Natural killer cell (primary cell): ENCODE measurements at regions not wholly inside any gene's neighbourhood (a gene's known extent, or its start where the extent isn't known, plus 50 kb on each side); places are given as distances from the start of the nearest gene placed in this dataset.

ENCODE experiments used
- ATAC-seq, 3 donors: fragments of 150-1000 bp in 2 of 3; fragments of 200-7000 bp in 1 of 3; cut with Tn5 transposase; 1 replicate in 1 of 3; 2 replicates in 2 of 3; pipeline ENCODE4 v1.10.0; 2021; ENCODE audit warnings: mild to moderate bottlenecking in 2 of 3, moderate library complexity in 2 of 3
- DNase-seq, 2 donors: peaks; one replicate each; pipeline versions ENCODE4 v3.0.0 to v3.0.0-alpha.2; 2013 to 2021; ENCODE audit warnings: mixed read lengths in 1 of 2
- H3K27ac ChIP-seq: one replicate; pipeline ENCODE4 v1.5.1; 2013; ENCODE audit warnings: mild to moderate bottlenecking, low read length
- H3K27me3 ChIP-seq: one replicate; pipeline ENCODE4 v1.6.1; 2013; ENCODE audit warnings: low read length; ENCODE audit not compliant: control insufficient read depth, insufficient read depth
- H3K36me3 ChIP-seq: one replicate; pipeline ENCODE4 v1.6.1; 2013; ENCODE audit warnings: low read length; ENCODE audit not compliant: control insufficient read depth, insufficient read depth
- H3K4me1 ChIP-seq: one replicate; pipeline ENCODE4 v1.6.1; 2013; ENCODE audit warnings: low read length; ENCODE audit not compliant: control insufficient read depth, insufficient read depth
- H3K4me3 ChIP-seq: one replicate; pipeline ENCODE4 v1.5.1; 2013; ENCODE audit warnings: low read length
- H3K9me3 ChIP-seq: one replicate; pipeline ENCODE4 v1.6.1; 2013; ENCODE audit warnings: low read length; ENCODE audit not compliant: control insufficient read depth, insufficient read depth
- H3K27ac Mint-ChIP-seq, 2 donors: one replicate each; pipeline ENCODE4 v1.8.0; 2022; ENCODE audit warnings: mild to moderate bottlenecking in 2 of 2, mixed read lengths in 2 of 2, moderate library complexity in 1 of 2
- H3K27me3 Mint-ChIP-seq, 2 donors: one replicate each; pipeline ENCODE4 v1.8.0; 2022; ENCODE audit warnings: low read depth in 2 of 2, mixed read lengths in 2 of 2
- H3K36me3 Mint-ChIP-seq: one replicate; pipeline ENCODE4 v1.8.0; 2022; ENCODE audit warnings: mixed read lengths
- H3K4me1 Mint-ChIP-seq, 2 donors: one replicate each; pipeline ENCODE4 v1.8.0; 2022; ENCODE audit warnings: mixed read lengths in 2 of 2
- H3K4me3 Mint-ChIP-seq: one replicate; pipeline ENCODE4 v1.8.0; 2022; ENCODE audit warnings: mild to moderate bottlenecking, moderate library complexity, mixed read lengths
- H3K9me3 Mint-ChIP-seq, 2 donors: one replicate each; pipeline ENCODE4 v1.8.0; 2022; ENCODE audit warnings: mixed read lengths in 2 of 2
- WGBS: methylation state at CpG from one replicate; pipeline ENCODE4 v1.1.7; 2013; ENCODE audit warnings: missing lambda C conversion rate; ENCODE audit not compliant: insufficient coverage; 5-methylcytosine and 5-hydroxymethylcytosine counted together
- intact Hi-C: fragments of 100-400 bp; cut with micrococcal nuclease; formaldehyde crosslinking; loops from one replicate; pipeline ENCODE4 v1.14.2; 2022
- TF ChIP-seq, protein P1 (sequence below): fragments of 200-600 bp; IDR thresholded peaks from one replicate; pipeline ENCODE4 v1.8.0; 2022; ENCODE audit warnings: antibody characterized with exemption

DNA sequence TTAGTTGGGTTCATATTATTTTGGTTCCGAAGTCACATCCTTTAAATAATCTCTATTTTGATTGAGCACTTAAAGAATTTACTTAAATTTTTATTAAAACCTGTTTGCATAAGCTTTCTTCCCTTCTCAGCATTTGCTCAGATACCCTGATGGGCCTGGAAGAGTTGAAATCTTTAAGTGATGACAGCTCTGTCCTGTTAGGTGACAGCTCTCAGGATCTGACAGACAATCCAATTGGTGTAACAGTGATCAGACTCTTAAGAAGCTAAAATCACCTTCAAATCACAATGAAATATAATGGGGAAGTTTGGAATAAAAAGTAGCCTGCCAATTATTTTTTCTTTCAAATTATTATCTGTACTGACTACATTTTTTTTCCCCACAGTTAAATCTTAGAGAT, 284.4 kb downstream of the LMO7 start:
- Histone ChIP-seq H3K4me1 (no peaks in the 10 kb centered on the region), H3K9me3 (no peaks in the 10 kb centered on the region), H3K36me3 (no peaks in the 10 kb centered on the region), H3K27me3 (no peaks in the 10 kb centered on the region), H3K27ac (no peak overlapping the region), H3K4me3 (no peak overlapping the region)
- H3K27me3 Mint-ChIP-seq, result no peaks in the 10 kb centered on the region
- no peak overlapping the region for H3K27ac Mint-ChIP-seq
- H3K4me3 Mint-ChIP-seq, result no peak overlapping the region
- H3K9me3 Mint-ChIP-seq, result peaks cover 0 to 4% of the 10 kb centered on the region in 2 donors
- no CpG with 5 or more reads among the region's 1 CpG for WGBS
- no peaks in the 10 kb centered on the region for H3K36me3 Mint-ChIP-seq
- H3K4me1 Mint-ChIP-seq, result no peaks in the 10 kb centered on the region
- intact Hi-C loops, result no loop called here
- DNase-seq, result no peak
- ATAC-seq, result no peak
- TF ChIP-seq, protein P1, sequence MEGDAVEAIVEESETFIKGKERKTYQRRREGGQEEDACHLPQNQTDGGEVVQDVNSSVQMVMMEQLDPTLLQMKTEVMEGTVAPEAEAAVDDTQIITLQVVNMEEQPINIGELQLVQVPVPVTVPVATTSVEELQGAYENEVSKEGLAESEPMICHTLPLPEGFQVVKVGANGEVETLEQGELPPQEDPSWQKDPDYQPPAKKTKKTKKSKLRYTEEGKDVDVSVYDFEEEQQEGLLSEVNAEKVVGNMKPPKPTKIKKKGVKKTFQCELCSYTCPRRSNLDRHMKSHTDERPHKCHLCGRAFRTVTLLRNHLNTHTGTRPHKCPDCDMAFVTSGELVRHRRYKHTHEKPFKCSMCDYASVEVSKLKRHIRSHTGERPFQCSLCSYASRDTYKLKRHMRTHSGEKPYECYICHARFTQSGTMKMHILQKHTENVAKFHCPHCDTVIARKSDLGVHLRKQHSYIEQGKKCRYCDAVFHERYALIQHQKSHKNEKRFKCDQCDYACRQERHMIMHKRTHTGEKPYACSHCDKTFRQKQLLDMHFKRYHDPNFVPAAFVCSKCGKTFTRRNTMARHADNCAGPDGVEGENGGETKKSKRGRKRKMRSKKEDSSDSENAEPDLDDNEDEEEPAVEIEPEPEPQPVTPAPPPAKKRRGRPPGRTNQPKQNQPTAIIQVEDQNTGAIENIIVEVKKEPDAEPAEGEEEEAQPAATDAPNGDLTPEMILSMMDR, result no peak

DNA sequence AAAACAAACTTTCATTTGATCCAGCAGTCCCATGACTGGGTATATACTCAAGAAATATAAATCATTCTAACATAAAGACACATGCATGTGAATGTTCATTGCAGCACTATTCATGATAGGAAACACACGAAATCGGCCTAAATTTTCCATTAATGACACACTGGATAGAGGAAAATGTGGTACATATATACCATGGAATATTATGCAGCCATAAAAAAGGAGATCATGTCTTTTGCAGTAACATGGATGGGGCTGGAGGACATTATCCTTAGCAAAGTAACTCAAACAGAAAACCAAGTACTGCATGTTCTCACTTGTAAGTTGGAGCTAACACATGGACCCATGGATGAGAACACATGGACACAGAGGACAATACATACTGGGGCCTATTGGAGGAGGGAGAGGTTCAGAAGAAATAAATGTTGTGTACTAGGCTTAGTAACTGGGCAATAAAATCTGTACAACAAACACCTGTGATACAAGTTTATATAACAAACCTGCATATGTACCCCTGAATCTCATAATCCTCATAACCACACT, 283.6 kb downstream of the LMO7 start:
- no peaks in the 10 kb centered on the region for H3K36me3 ChIP-seq
- WGBS, result 76% methylated on average over 2 of the region's 2 CpGs
- Mint-ChIP-seq H3K9me3 (peaks cover 0 to 4% of the 10 kb centered on the region in 2 donors), H3K4me1 (no peaks in the 10 kb centered on the region), H3K27ac (no peak overlapping the region), H3K27me3 (no peaks in the 10 kb centered on the region), H3K36me3 (no peaks in the 10 kb centered on the region), H3K4me3 (no peak overlapping the region)
- H3K4me1 ChIP-seq, result no peaks in the 10 kb centered on the region
- intact Hi-C loops, result no loop called here
- TF ChIP-seq, protein P1, result no peak
- no peak overlapping the region for H3K4me3 ChIP-seq
- DNase-seq, result no peak
- no peaks in the 10 kb centered on the region for H3K9me3 ChIP-seq
- no peak for ATAC-seq
- H3K27me3 ChIP-seq, result no peaks in the 10 kb centered on the region
- H3K27ac ChIP-seq, result no peak overlapping the region

DNA sequence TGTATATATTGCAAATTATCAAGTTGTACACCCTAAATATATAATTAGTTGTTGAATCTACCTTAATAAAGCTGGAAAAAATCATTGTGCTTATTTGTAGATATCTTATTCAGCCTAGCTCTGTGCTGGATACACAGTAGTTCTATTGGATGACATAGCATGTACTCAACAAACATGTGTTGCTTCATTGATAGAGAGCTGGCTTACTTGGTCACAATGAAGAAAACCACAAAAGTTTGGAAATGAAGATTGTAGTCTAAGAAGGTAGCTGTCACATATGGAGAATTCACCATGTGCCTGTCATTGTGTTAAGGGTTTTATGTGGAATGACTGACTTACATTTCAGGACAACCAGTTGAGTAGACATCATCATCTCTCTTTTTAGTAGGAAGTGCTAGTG, 278.9 kb downstream of the LMO7 start:
- Mint-ChIP-seq H3K4me1 (no peaks in the 10 kb centered on the region), H3K27ac (no peak overlapping the region), H3K27me3 (no peaks in the 10 kb centered on the region), H3K9me3 (peaks cover 0 to 2% of the 10 kb centered on the region in 2 donors), H3K4me3 (no peak overlapping the region), H3K36me3 (no peaks in the 10 kb centered on the region)
- Histone ChIP-seq H3K27me3 (no peaks in the 10 kb centered on the region), H3K9me3 (no peaks in the 10 kb centered on the region), H3K4me1 (no peaks in the 10 kb centered on the region), H3K27ac (no peak overlapping the region), H3K36me3 (no peaks in the 10 kb centered on the region), H3K4me3 (no peak overlapping the region)
- no peak for DNase-seq
- TF ChIP-seq, protein P1, result no peak
- intact Hi-C loops, result no loop called here
- ATAC-seq, result no peak

DNA sequence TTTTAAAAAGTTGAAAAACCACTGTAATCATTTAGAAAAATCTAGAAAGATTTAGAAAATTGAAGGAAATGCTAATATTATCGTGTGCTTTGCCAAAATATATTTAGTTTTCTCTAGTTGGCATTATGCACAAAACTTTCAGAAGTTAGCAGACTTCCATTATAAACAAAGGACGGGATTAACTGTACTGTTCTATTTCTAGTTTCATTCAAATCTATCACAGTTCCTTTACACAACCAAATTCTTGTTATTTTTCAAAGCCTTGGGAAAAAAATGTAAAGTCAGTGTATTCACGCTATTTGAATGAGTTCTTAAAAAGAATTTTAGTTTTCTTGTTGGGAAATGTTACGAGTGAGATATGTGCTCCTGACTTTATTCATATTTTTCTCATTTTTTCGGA, 277.8 kb downstream of the LMO7 start:
- Mint-ChIP-seq H3K27me3 (no peaks in the 10 kb centered on the region), H3K4me3 (no peak overlapping the region), H3K27ac (no peak overlapping the region), H3K36me3 (no peaks in the 10 kb centered on the region), H3K4me1 (no peaks in the 10 kb centered on the region), H3K9me3 (peaks cover 0 to 2% of the 10 kb centered on the region in 2 donors)
- 84% methylated on average over 4 of the region's 5 CpGs for WGBS
- no peaks in the 10 kb centered on the region for H3K36me3 ChIP-seq
- no peak overlapping the region for H3K4me3 ChIP-seq
- H3K4me1 ChIP-seq, result no peaks in the 10 kb centered on the region
- H3K27ac ChIP-seq, result no peak overlapping the region
- no peaks in the 10 kb centered on the region for H3K9me3 ChIP-seq
- DNase-seq, result no peak
- intact Hi-C loops, result no loop called here
- TF ChIP-seq, protein P1, result no peak
- H3K27me3 ChIP-seq, result no peaks in the 10 kb centered on the region
- ATAC-seq, result no peak
